Natural killer cell (primary cell): ENCODE measurements at regions not wholly inside any gene's neighbourhood (a gene's known extent, or its start where the extent isn't known, plus 50 kb on each side); places are given as distances from the start of the nearest gene placed in this dataset.

Source experiments
- ATAC-seq, 3 donors: fragments of 150-1000 bp in 2 of 3; fragments of 200-7000 bp in 1 of 3; cut with Tn5 transposase; 1 replicate in 1 of 3; 2 replicates in 2 of 3; pipeline ENCODE4 v1.10.0; 2021; ENCODE audit warnings: mild to moderate bottlenecking in 2 of 3, moderate library complexity in 2 of 3
- DNase-seq, 2 donors: peaks; one replicate each; pipeline versions ENCODE4 v3.0.0 to v3.0.0-alpha.2; 2013 to 2021; ENCODE audit warnings: mixed read lengths in 1 of 2
- H3K27ac ChIP-seq: one replicate; pipeline ENCODE4 v1.5.1; 2013; ENCODE audit warnings: mild to moderate bottlenecking, low read length
- H3K27me3 ChIP-seq: one replicate; pipeline ENCODE4 v1.6.1; 2013; ENCODE audit warnings: low read length; ENCODE audit not compliant: control insufficient read depth, insufficient read depth
- H3K36me3 ChIP-seq: one replicate; pipeline ENCODE4 v1.6.1; 2013; ENCODE audit warnings: low read length; ENCODE audit not compliant: control insufficient read depth, insufficient read depth
- H3K4me1 ChIP-seq: one replicate; pipeline ENCODE4 v1.6.1; 2013; ENCODE audit warnings: low read length; ENCODE audit not compliant: control insufficient read depth, insufficient read depth
- H3K4me3 ChIP-seq: one replicate; pipeline ENCODE4 v1.5.1; 2013; ENCODE audit warnings: low read length
- H3K9me3 ChIP-seq: one replicate; pipeline ENCODE4 v1.6.1; 2013; ENCODE audit warnings: low read length; ENCODE audit not compliant: control insufficient read depth, insufficient read depth
- H3K27ac Mint-ChIP-seq, 2 donors: one replicate each; pipeline ENCODE4 v1.8.0; 2022; ENCODE audit warnings: mild to moderate bottlenecking in 2 of 2, mixed read lengths in 2 of 2, moderate library complexity in 1 of 2
- H3K27me3 Mint-ChIP-seq, 2 donors: one replicate each; pipeline ENCODE4 v1.8.0; 2022; ENCODE audit warnings: low read depth in 2 of 2, mixed read lengths in 2 of 2
- H3K36me3 Mint-ChIP-seq: one replicate; pipeline ENCODE4 v1.8.0; 2022; ENCODE audit warnings: mixed read lengths
- H3K4me1 Mint-ChIP-seq, 2 donors: one replicate each; pipeline ENCODE4 v1.8.0; 2022; ENCODE audit warnings: mixed read lengths in 2 of 2
- H3K4me3 Mint-ChIP-seq: one replicate; pipeline ENCODE4 v1.8.0; 2022; ENCODE audit warnings: mild to moderate bottlenecking, moderate library complexity, mixed read lengths
- H3K9me3 Mint-ChIP-seq, 2 donors: one replicate each; pipeline ENCODE4 v1.8.0; 2022; ENCODE audit warnings: mixed read lengths in 2 of 2
- CTCF ChIP-seq: fragments of 200-600 bp; IDR thresholded peaks from one replicate; pipeline ENCODE4 v1.8.0; 2022; ENCODE audit warnings: antibody characterized with exemption
- WGBS: methylation state at CpG from one replicate; pipeline ENCODE4 v1.1.7; 2013; ENCODE audit warnings: missing lambda C conversion rate; ENCODE audit not compliant: insufficient coverage; 5-methylcytosine and 5-hydroxymethylcytosine counted together
- intact Hi-C: fragments of 100-400 bp; cut with micrococcal nuclease; formaldehyde crosslinking; loops from one replicate; pipeline ENCODE4 v1.14.2; 2022

GRCh38 chr10:33510206-33510605 is 175.7 kb upstream of the NRP1 start:
- Mint-ChIP-seq H3K27ac (no peak overlapping the region), H3K4me1 (peaks cover 0 to 7% of the 10 kb centered on the region in 2 donors), H3K9me3 (no peaks in the 10 kb centered on the region), H3K4me3 (no peak overlapping the region), H3K36me3 (no peaks in the 10 kb centered on the region), H3K27me3 (peaks cover 7 to 10% of the 10 kb centered on the region in 2 donors)
- no peaks in the 10 kb centered on the region for H3K9me3 ChIP-seq
- intact Hi-C loops: no loop called here
- WGBS: 100% methylated on average over 3 of the region's 3 CpGs
- H3K4me1 ChIP-seq: peaks cover 4% of the 10 kb centered on the region
- H3K36me3 ChIP-seq: no peaks in the 10 kb centered on the region
- no peak for ATAC-seq
- no peak for DNase-seq
- H3K27ac ChIP-seq: no peak overlapping the region
- H3K4me3 ChIP-seq: no peak overlapping the region
- H3K27me3 ChIP-seq: peaks cover 5% of the 10 kb centered on the region
- no peak for TF ChIP-seq CTCF

DNA sequence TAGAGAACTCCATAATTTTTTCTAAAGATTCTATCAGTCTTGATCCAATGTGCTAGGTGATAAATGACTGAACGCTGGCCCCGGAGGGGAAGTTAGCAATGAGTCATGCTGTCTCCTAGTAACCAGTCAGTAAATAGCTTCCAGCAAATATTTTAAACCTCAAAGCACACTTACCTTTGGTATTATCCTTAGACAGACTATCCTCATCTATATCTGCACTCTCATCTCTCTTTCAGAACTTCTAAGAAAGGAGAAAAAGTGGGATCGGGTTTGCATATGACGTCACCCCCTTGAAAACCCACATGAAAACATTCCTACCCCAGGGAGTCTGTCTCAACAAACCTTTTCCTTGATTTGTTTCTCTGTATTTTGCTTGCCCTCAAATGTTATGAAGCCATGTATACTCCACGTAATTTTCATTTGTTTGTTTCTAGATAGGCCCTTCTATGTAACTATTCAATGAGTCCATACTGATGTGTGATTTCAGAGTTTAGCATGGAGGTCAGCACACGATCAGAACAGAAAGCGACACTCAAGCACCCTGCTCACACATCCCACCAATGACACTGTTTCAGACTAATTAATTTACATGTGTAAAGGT is 174.9 kb upstream of the NRP1 start:
- no peaks in the 10 kb centered on the region for H3K9me3 ChIP-seq
- peaks cover 5% of the 10 kb centered on the region for H3K27me3 ChIP-seq
- no peak for TF ChIP-seq CTCF
- Mint-ChIP-seq H3K4me1 (peaks cover 0 to 7% of the 10 kb centered on the region in 2 donors), H3K27ac (no peak overlapping the region), H3K36me3 (no peaks in the 10 kb centered on the region), H3K9me3 (no peaks in the 10 kb centered on the region), H3K4me3 (no peak overlapping the region), H3K27me3 (peaks cover 11 to 17% of the 10 kb centered on the region in 2 donors)
- 10% methylated on average over 5 of the region's 7 CpGs for WGBS
- H3K36me3 ChIP-seq: no peaks in the 10 kb centered on the region
- no peak overlapping the region for H3K27ac ChIP-seq
- intact Hi-C loops: no loop called here
- H3K4me1 ChIP-seq: peaks cover 4% of the 10 kb centered on the region
- ATAC-seq (peak in 2 of 3 donors; percentile 36 to 37), DNase-seq (peak in 1 of 2 donors; percentile 11)
- no peak overlapping the region for H3K4me3 ChIP-seq

DNA sequence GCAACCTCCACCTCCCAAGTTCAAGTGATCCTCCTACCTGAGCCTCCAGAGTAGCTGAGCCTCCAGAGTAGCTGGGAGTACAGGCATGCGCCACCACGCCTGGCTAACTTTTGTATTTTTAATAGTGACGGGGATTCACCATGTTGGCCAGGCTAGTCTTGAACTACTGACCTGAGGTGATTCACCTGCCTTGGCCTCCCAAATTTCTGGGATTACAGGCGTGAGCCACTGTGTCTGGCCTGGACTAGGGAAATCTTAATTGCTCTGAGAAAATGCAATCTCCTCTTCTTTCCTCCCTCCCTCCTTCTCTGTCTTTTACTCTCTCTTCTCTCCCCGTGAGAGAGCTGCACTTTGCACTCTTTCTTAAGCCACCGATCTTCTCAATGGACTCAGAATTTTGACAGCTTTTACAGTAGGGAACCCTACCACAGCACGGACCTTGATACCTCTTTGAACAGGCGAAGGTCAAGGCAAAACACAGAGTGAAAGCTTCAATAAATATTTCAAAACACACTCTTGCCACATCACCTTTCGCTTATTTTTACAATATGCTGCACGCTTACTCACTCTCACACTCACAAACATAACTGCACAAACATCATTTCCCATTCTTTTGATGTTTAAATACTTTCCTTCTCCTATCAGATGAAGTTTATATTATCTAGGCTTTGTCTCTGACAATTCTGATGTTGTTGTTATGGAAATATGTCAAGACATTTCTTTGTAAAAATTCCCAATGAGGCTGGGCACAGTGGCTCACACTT is 173.4 kb upstream of the NRP1 start:
- no peak for DNase-seq
- H3K4me3 ChIP-seq: no peak overlapping the region
- H3K36me3 Mint-ChIP-seq: no peaks in the 10 kb centered on the region
- peaks cover 0 to 7% of the 10 kb centered on the region in 2 donors for H3K4me1 Mint-ChIP-seq
- no peak for TF ChIP-seq CTCF
- H3K9me3 ChIP-seq: no peaks in the 10 kb centered on the region
- no peak for ATAC-seq
- no peak overlapping the region for H3K27ac ChIP-seq
- H3K9me3 Mint-ChIP-seq: no peaks in the 10 kb centered on the region
- H3K4me3 Mint-ChIP-seq: no peak overlapping the region
- intact Hi-C loops: no loop called here
- H3K27ac Mint-ChIP-seq: no peak overlapping the region
- peaks cover 4% of the 10 kb centered on the region for H3K4me1 ChIP-seq
- 89% methylated on average over 10 of the region's 10 CpGs for WGBS
- H3K27me3 Mint-ChIP-seq: peaks cover 11 to 26% of the 10 kb centered on the region in 2 donors
- H3K36me3 ChIP-seq: no peaks in the 10 kb centered on the region
- H3K27me3 ChIP-seq: peaks cover 5% of the 10 kb centered on the region
